GM23338 (cell line): ENCODE measurements at regions not wholly inside any gene's neighbourhood (a gene's known extent, or its start where the extent isn't known, plus 50 kb on each side); places are given as distances from the start of the nearest gene placed in this dataset.

Experiments
- ATAC-seq: fragments of 200-7000 bp; cut with Tn5 transposase; 3 replicates; pipeline ENCODE4 v1.9.1; 2020
- DNase-seq: peaks from one replicate; pipeline ENCODE4 v3.0.0-alpha.2; 2015; ENCODE audit warnings: low spot score
- H2AFZ ChIP-seq: fragments of 200-600 bp; sonication (generic); 2 replicates; pipeline ENCODE4 v1.8.0; 2016; ENCODE audit warnings: antibody characterized with exemption, mild to moderate bottlenecking, moderate library complexity
- H3F3A ChIP-seq: fragments of 200-600 bp; sonication (generic); replicated peaks from 2 replicates; pipeline ENCODE4 v1.8.0; 2017; ENCODE audit warnings: antibody characterized with exemption, mixed run types, low read depth
- H3K27ac ChIP-seq: fragments of 200-600 bp; sonication (generic); 2 replicates; pipeline ENCODE4 v1.6.1; 2016; ENCODE audit warnings: low read depth
- H3K27me3 ChIP-seq: fragments of 200-600 bp; sonication (generic); 2 replicates; pipeline ENCODE4 v1.8.0; 2016; ENCODE audit warnings: mild to moderate bottlenecking, mixed run types, moderate library complexity; ENCODE audit not compliant: insufficient read depth
- H3K36me3 ChIP-seq: fragments of 200-600 bp; sonication (generic); 2 replicates; pipeline ENCODE4 v1.8.0; 2016; ENCODE audit warnings: mild to moderate bottlenecking; ENCODE audit not compliant: insufficient read depth
- H3K4me1 ChIP-seq: fragments of 200-600 bp; sonication (generic); 2 replicates; pipeline ENCODE4 v1.8.0; 2016; ENCODE audit warnings: mild to moderate bottlenecking, moderate library complexity; ENCODE audit not compliant: insufficient read depth
- H3K4me2 ChIP-seq: fragments of 200-600 bp; sonication (generic); 2 replicates; pipeline ENCODE4 v1.7.1; 2017; ENCODE audit warnings: mixed run types
- H3K4me3 ChIP-seq: fragments of 200-600 bp; sonication (generic); 2 replicates; pipeline ENCODE4 v1.6.1; 2016; ENCODE audit warnings: mixed run types
- H3K79me2 ChIP-seq: fragments of 200-600 bp; sonication (generic); replicated peaks from 2 replicates; pipeline ENCODE4 v1.8.0; 2017; ENCODE audit warnings: mild to moderate bottlenecking; ENCODE audit not compliant: insufficient read depth
- H3K9me2 ChIP-seq: fragments of 200-600 bp; sonication (generic); 2 replicates; pipeline ENCODE4 v1.8.0; 2017; ENCODE audit not compliant: insufficient read depth
- H4K20me1 ChIP-seq: fragments of 200-600 bp; sonication (generic); replicated peaks from 2 replicates; pipeline ENCODE4 v1.8.0; 2017; ENCODE audit warnings: mild to moderate bottlenecking; ENCODE audit not compliant: insufficient read depth
- H3K27ac Mint-ChIP-seq: 2 replicates; pipeline ENCODE4 v1.8.0; 2020; ENCODE audit warnings: inconsistent platforms, mild to moderate bottlenecking, moderate library complexity, mixed read lengths
- H3K27me3 Mint-ChIP-seq: 3 replicates; pipeline ENCODE4 v1.8.0; 2022; ENCODE audit warnings: low read depth, mild to moderate bottlenecking, moderate library complexity, mixed read lengths, inconsistent platforms; ENCODE audit not compliant: insufficient read depth, poor library complexity
- H3K36me3 Mint-ChIP-seq: 3 replicates; pipeline ENCODE4 v1.8.0; 2021; ENCODE audit warnings: low read depth, mild to moderate bottlenecking, inconsistent platforms, moderate library complexity, mixed read lengths
- H3K4me1 Mint-ChIP-seq: 3 replicates; pipeline ENCODE4 v1.8.0; 2020; ENCODE audit warnings: mild to moderate bottlenecking, inconsistent platforms, mixed read lengths
- H3K4me3 Mint-ChIP-seq: 3 replicates; pipeline ENCODE4 v1.8.0; 2021; ENCODE audit warnings: moderate library complexity, mild to moderate bottlenecking, inconsistent platforms, mixed read lengths
- H3K9me3 Mint-ChIP-seq: 3 replicates; pipeline ENCODE4 v1.8.0; 2020; ENCODE audit warnings: moderate library complexity, mild to moderate bottlenecking, inconsistent platforms, mixed read lengths
- CREB1 ChIP-seq: fragments of 250-450 bp; sonication (Bioruptor Pico); IDR thresholded peaks from 2 replicates; pipeline ENCODE4 v1.5.0; 2020; ENCODE audit warnings: low read depth, mild to moderate bottlenecking, moderate library complexity
- CTCF ChIP-seq, 2 experiments: fragments of 200-600 bp in 1 of 2; sonication (generic) in 1 of 2; conservative IDR thresholded peaks; 2 replicates each; pipeline versions ENCODE4 v1.5.1 to v1.6.1; 2016 to 2017; ENCODE audit warnings: antibody characterized with exemption in 2 of 2, low read depth in 2 of 2, mild to moderate bottlenecking in 2 of 2, moderate library complexity in 1 of 2
- ETS1 ChIP-seq: IDR thresholded peaks from 2 replicates; pipeline ENCODE4 v1.6.1; 2016; ENCODE audit warnings: antibody characterized with exemption
- EZH2 ChIP-seq: fragments of 200-600 bp; sonication (generic); IDR thresholded peaks from one replicate; pipeline ENCODE4 v1.8.0; 2017; ENCODE audit warnings: antibody characterized with exemption, mild to moderate bottlenecking, low read depth; ENCODE audit not compliant: unreplicated experiment
- EZH2phosphoT487 ChIP-seq: fragments of 200-600 bp; sonication (generic); IDR thresholded peaks from one replicate; pipeline ENCODE4 v1.8.1; 2018; ENCODE audit warnings: antibody characterized with exemption; ENCODE audit not compliant: unreplicated experiment
- JUNB ChIP-seq: IDR thresholded peaks from one replicate; pipeline ENCODE4 v1.6.1; 2016; ENCODE audit warnings: antibody characterized with exemption; ENCODE audit not compliant: unreplicated experiment
- NANOG ChIP-seq: IDR thresholded peaks from 2 replicates; pipeline ENCODE4 v1.6.1; 2016; ENCODE audit warnings: antibody characterized with exemption, borderline replicate concordance
- POLR2AphosphoS5 ChIP-seq: IDR thresholded peaks from 2 replicates; pipeline ENCODE4 v1.6.1; 2016; ENCODE audit warnings: antibody characterized with exemption, low read depth
- REST ChIP-seq: IDR thresholded peaks from one replicate; pipeline ENCODE4 v1.6.1; 2018; ENCODE audit warnings: antibody characterized with exemption; ENCODE audit not compliant: unreplicated experiment
- STAT1 ChIP-seq: IDR thresholded peaks from one replicate; pipeline ENCODE4 v1.6.1; 2016; ENCODE audit warnings: antibody characterized with exemption; ENCODE audit not compliant: unreplicated experiment
- ZNF114 ChIP-seq: fragments of 250-450 bp; sonication (Bioruptor Pico); IDR thresholded peaks from 2 replicates; pipeline ENCODE4 v1.5.0; 2020; ENCODE audit warnings: mild to moderate bottlenecking, moderate library complexity
- ZNF331 ChIP-seq: fragments of 250-450 bp; sonication (Bioruptor Pico); IDR thresholded peaks from 2 replicates; pipeline ENCODE4 v1.5.0; 2020; ENCODE audit warnings: low read depth, mild to moderate bottlenecking, moderate library complexity
- ZNF462 ChIP-seq: fragments of 250-450 bp; sonication (Bioruptor Pico); IDR thresholded peaks from 2 replicates; pipeline ENCODE4 v1.5.0; 2020; ENCODE audit warnings: mild to moderate bottlenecking, moderate library complexity

GRCh38 chr2:132270255-132270654 is 108.5 kb upstream of the ANKRD30BL start:
- Histone ChIP-seq H3K4me3 (no peak overlapping the region), H3K27me3 (no peaks in the 10 kb centered on the region), H3K4me1 (peaks cover 25% of the 10 kb centered on the region), H2AFZ (no peak overlapping the region), H3K9me2 (no peaks in the 10 kb centered on the region), H4K20me1 (no peaks in the 10 kb centered on the region), H3K27ac (no peak overlapping the region), H3F3A (no peaks in the 10 kb centered on the region), H3K36me3 (no peaks in the 10 kb centered on the region), H3K4me2 (no peak overlapping the region), H3K79me2 (no peaks in the 10 kb centered on the region)
- Mint-ChIP-seq H3K4me1 (no peaks in the 10 kb centered on the region), H3K27ac (no peak overlapping the region), H3K9me3 (no peaks in the 10 kb centered on the region), H3K4me3 (no peak overlapping the region), H3K36me3 (no peaks in the 10 kb centered on the region), H3K27me3 (no peaks in the 10 kb centered on the region)
- TF ChIP-seq ZNF114 (CRISPR knock-in tag) (no peak), CTCF (conservative IDR thresholded peaks at IDR 0.05; ENCODE audit: low read depth in 2 of 2) (no peak), CREB1 (CRISPR knock-in tag) (no peak), ZNF331 (CRISPR knock-in tag) (no peak), REST (no peak), EZH2 (no peak), ETS1 (no peak), STAT1 (no peak), ZNF462 (no peak), NANOG (no peak), JUNB (no peak), POLR2AphosphoS5 (no peak), EZH2phosphoT487 (no peak)
- DNase-seq, result no peak
- no peak for ATAC-seq
